ENCODE measurements at regions not wholly inside any gene's neighbourhood (a gene's known extent, or its start where the extent isn't known, plus 50 kb on each side); places are given as distances from the start of the nearest gene placed in this dataset.

DNA sequence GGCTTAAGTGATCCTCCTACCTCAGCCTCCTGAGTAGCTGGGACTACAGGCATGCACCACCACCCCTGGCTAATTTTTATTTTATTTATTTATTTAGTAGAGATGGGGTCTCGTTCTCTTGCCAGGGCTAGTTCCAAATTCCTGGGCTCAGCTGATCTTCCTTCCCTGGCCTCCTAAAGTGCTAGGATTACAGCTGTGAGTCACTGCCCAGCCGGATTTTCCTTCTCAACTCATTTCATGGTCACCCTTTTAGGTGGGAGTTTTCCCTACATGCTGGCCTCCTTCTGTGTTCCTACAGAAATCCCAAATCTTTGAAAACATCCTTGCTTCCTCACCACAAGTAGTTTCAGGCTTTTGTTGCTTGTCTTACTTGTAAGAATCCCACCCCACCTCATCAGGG lies 102.1 kb upstream of the SIAH1 start:
- POLR2A ChIA-PET (ENCODE audit: low non-redundant PET): no interaction called here
- H3K4me1 ChIP-seq (ENCODE audit: insufficient read depth, low read length, poor library complexity, severe bottlenecking): no peaks in the 10 kb centered on the region
- H3K27me3 ChIP-seq (replicated peaks; ENCODE audit: insufficient read depth, low read depth, low read length, poor library complexity): no peaks in the 10 kb centered on the region
- TF ChIP-seq, protein P1, sequence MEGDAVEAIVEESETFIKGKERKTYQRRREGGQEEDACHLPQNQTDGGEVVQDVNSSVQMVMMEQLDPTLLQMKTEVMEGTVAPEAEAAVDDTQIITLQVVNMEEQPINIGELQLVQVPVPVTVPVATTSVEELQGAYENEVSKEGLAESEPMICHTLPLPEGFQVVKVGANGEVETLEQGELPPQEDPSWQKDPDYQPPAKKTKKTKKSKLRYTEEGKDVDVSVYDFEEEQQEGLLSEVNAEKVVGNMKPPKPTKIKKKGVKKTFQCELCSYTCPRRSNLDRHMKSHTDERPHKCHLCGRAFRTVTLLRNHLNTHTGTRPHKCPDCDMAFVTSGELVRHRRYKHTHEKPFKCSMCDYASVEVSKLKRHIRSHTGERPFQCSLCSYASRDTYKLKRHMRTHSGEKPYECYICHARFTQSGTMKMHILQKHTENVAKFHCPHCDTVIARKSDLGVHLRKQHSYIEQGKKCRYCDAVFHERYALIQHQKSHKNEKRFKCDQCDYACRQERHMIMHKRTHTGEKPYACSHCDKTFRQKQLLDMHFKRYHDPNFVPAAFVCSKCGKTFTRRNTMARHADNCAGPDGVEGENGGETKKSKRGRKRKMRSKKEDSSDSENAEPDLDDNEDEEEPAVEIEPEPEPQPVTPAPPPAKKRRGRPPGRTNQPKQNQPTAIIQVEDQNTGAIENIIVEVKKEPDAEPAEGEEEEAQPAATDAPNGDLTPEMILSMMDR (conservative IDR thresholded peaks at IDR 0.05; ENCODE audit: low read depth, low read length): no peak
- no peak for TF ChIP-seq EZH2 (IDR thresholded peaks at IDR 0.05; ENCODE audit: borderline replicate concordance, low read depth, low read length, poor library complexity, severe bottlenecking)
- H3K27ac ChIP-seq (ENCODE audit: low read depth, low read length, poor library complexity, severe bottlenecking): no peak overlapping the region
- intact Hi-C loops (cut with micrococcal nuclease; ENCODE audit: unreplicated experiment): no loop called here
- CTCF ChIA-PET: no interaction called here
- no peak overlapping the region for H3K4me3 ChIP-seq (ENCODE audit: low read depth, low read length, poor library complexity, severe bottlenecking)
- no peaks in the 10 kb centered on the region for H3K9me3 ChIP-seq (ENCODE audit: low read depth, low read length, poor library complexity, severe bottlenecking)
- no TSS peak for BruUV-seq (replicated peaks)
- H3K36me3 ChIP-seq (ENCODE audit: insufficient read depth, low read length, poor library complexity, severe bottlenecking): no peaks in the 10 kb centered on the region
- no peak for DNase-seq (ENCODE audit: low spot score)

GRCh38 chr16:48481772-48482171 lies 96.6 kb upstream of the SIAH1 start:
- no peaks in the 10 kb centered on the region for H3K9me3 ChIP-seq (ENCODE audit: low read depth, low read length, poor library complexity, severe bottlenecking)
- ChIA-PET CTCF (no interaction called here), POLR2A (ENCODE audit: low non-redundant PET) (no interaction called here)
- DNase-seq (ENCODE audit: low spot score): no peak
- no peak overlapping the region for H3K4me3 ChIP-seq (ENCODE audit: low read depth, low read length, poor library complexity, severe bottlenecking)
- TF ChIP-seq, protein P1 (conservative IDR thresholded peaks at IDR 0.05; ENCODE audit: low read depth, low read length): no peak
- no peak for TF ChIP-seq EZH2 (IDR thresholded peaks at IDR 0.05; ENCODE audit: borderline replicate concordance, low read depth, low read length, poor library complexity, severe bottlenecking)
- H3K4me1 ChIP-seq (ENCODE audit: insufficient read depth, low read length, poor library complexity, severe bottlenecking): peaks cover 11% of the 10 kb centered on the region
- intact Hi-C loops (cut with micrococcal nuclease; ENCODE audit: unreplicated experiment): no loop called here
- H3K27ac ChIP-seq (ENCODE audit: low read depth, low read length, poor library complexity, severe bottlenecking): no peak overlapping the region
- no peaks in the 10 kb centered on the region for H3K36me3 ChIP-seq (ENCODE audit: insufficient read depth, low read length, poor library complexity, severe bottlenecking)
- no peaks in the 10 kb centered on the region for H3K27me3 ChIP-seq (replicated peaks; ENCODE audit: insufficient read depth, low read depth, low read length, poor library complexity)
- no TSS peak for BruUV-seq (replicated peaks)

GRCh38 chr16:48481211-48481610 lies 96.0 kb upstream of the SIAH1 start:
- no peak for TF ChIP-seq EZH2 (IDR thresholded peaks at IDR 0.05; ENCODE audit: borderline replicate concordance, low read depth, low read length, poor library complexity, severe bottlenecking)
- TF ChIP-seq, protein P1 (conservative IDR thresholded peaks at IDR 0.05; ENCODE audit: low read depth, low read length): no peak
- BruUV-seq (replicated peaks): no TSS peak
- CTCF ChIA-PET: no interaction called here
- Histone ChIP-seq H3K36me3 (ENCODE audit: insufficient read depth, low read length, poor library complexity, severe bottlenecking) (no peaks in the 10 kb centered on the region), H3K27me3 (replicated peaks; ENCODE audit: insufficient read depth, low read depth, low read length, poor library complexity) (no peaks in the 10 kb centered on the region), H3K9me3 (ENCODE audit: low read depth, low read length, poor library complexity, severe bottlenecking) (no peaks in the 10 kb centered on the region), H3K4me3 (ENCODE audit: low read depth, low read length, poor library complexity, severe bottlenecking) (no peak overlapping the region), H3K4me1 (ENCODE audit: insufficient read depth, low read length, poor library complexity, severe bottlenecking) (peaks cover 11% of the 10 kb centered on the region), H3K27ac (ENCODE audit: low read depth, low read length, poor library complexity, severe bottlenecking) (no peak overlapping the region)
- no peak for DNase-seq (ENCODE audit: low spot score)
- intact Hi-C loops (cut with micrococcal nuclease; ENCODE audit: unreplicated experiment): no loop called here
- POLR2A ChIA-PET (ENCODE audit: low non-redundant PET): no interaction called here
